Head of caudate nucleus (tissue), 42 donors: ENCODE measurements at regions not wholly inside any gene's neighbourhood (a gene's known extent, or its start where the extent isn't known, plus 50 kb on each side); places are given as distances from the start of the nearest gene placed in this dataset.
"Not testable (repeated sequence)": the region's sequence is repeated elsewhere in the genome, so short reads cannot be mapped to it uniquely, and the experiment has no call there.

Experiments used
- DNase-seq, 42 donors: peaks; one replicate each; pipeline versions ENCODE4 v3.0.0 to v3.0.0-alpha.2; 2020 to 2021; ENCODE audit warnings: mixed read lengths in 7 of 42
- intact Hi-C: fragments of 100-400 bp; cut with DNase I; formaldehyde crosslinking; loops from one replicate; pipeline ENCODE4 v1.15.0; 2022

DNA sequence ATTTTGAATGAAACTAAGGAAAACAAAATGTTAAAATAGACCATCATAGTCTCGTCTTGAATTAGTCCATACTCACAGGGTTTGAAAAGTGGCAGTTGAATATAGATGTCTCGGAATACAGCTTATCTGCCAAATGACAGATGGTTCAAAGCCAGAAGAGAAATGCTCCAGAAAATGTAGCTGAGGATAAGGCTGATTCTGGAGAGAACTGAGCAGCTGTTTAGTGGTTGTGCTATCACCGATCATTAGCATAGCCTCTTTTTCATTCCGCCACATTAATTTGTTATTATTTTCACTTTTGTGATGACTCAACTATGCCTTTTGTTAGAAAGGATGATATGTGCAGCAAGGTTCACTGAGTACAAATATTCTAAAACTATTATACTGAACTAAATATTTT is 390.2 kb upstream of the MAN1A1 start:
- no peak for DNase-seq
- intact Hi-C loops, result no loop called here

DNA sequence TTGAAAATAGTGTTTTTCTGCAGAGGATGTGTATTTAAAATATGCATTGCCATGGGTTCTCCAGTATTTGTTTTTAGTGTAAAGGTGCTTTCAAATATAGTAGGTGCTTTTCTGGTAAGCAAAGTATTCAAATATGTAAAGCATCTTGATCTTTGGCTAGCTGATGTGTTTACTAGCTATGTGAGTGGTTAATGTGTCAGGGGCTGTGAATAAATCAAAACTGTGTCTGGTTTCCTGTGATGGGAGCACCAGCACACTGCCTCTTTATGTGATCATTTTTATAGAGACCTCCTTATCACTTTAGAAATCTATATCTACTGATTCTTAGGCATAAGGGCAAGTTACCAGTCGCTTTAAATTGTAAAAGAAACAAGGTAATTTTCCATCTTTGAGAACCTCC is 388.9 kb upstream of the MAN1A1 start:
- intact Hi-C loops, result no loop called here
- DNase-seq, result no peak

DNA sequence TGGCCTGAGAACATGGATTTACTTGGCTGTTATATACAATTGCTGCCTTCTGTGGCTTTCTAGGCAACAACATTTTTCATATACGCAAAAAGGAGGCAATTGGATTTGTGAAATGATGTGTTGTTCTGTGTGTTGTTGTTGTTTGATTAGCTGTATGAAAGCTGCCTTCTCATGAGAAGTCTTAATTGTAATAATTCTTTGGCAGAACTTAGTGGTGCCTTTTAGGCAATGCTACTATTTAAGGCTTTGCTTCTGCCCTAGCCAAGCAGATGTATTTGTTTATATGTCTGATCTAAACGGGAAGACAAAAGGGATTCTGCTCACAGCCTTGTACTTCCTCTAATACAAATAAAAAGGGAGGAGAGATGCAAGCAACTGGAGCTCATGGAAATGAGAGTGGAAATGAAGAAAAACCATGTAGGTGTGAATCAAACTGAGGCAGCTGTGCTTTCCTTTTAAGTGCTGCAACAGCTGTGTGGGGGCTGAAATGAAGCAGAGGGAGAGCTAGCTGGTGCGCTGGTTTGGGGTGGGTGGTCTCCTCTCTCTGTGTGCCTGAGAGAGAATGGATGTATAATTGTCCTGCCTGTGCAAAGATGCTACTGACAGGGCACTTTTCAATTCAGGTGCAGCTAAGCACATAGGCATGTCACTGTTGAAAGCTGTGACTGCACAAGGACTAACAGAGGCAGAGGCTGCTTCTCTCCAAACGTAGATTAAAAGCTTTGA is 386.9 kb upstream of the MAN1A1 start:
- intact Hi-C loops, result no loop called here
- peak in 21 of 42 donors; percentile 3 to 53 (median 25) for DNase-seq

DNA sequence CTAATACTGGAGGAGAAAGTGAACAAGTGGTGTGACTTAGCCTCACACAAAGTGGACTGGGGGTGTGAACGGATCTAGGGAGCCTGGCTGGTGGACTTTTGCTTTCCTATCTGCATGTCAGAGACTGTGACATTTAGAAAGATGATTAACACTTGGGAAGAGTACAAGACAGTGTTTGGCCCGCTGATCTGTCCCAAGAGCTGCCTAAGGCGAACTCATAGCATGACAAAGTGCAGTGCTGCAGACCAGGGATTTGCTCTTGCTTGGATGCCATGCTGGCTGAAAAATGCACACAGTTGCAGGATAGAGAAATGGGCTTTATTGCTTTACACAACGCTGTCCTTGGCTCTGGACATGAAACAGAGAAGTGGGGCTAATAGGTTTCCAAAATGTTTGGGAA is 386.0 kb upstream of the MAN1A1 start:
- intact Hi-C loops, result no loop called here
- no peak for DNase-seq

DNA sequence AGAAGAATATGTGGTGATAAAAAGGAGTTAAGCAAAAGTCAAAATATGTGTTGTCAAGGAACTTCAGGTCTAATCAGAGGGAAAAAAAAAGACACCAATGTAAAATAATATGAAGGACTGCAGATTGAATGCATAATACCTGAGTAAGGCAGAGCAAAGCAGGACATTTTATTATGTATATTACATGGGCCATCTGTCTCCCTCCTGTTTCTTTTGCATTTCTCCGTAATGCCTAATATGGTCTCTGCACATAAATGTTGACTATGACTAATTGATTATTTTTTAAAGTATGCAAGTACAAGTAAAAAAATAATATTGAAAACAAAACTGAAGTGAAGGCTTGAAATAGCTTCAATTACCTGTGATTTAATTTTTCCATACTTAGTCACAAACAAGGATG is 384.7 kb upstream of the MAN1A1 start:
- DNase-seq, result no peak
- intact Hi-C loops, result no loop called here

DNA sequence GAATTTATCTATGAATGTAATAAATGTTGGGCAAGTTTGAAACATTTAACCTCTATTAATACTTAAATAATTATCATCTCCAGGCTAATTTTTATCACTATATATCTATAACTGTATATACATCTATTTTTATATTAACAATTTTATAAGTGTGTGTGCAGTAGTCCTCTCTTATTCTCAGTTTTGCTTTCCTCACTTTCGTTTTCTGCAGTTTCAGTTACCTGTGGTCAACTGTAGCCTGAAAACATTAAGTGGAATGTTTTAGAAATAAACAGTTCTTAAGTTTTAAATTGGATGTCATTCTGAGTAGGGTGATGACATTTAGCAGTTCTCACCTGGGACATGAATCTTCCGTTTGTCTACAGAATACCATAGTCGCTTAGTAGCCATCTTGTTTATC is 379.4 kb upstream of the MAN1A1 start:
- no peak for DNase-seq
- intact Hi-C loops, result no loop called here

DNA sequence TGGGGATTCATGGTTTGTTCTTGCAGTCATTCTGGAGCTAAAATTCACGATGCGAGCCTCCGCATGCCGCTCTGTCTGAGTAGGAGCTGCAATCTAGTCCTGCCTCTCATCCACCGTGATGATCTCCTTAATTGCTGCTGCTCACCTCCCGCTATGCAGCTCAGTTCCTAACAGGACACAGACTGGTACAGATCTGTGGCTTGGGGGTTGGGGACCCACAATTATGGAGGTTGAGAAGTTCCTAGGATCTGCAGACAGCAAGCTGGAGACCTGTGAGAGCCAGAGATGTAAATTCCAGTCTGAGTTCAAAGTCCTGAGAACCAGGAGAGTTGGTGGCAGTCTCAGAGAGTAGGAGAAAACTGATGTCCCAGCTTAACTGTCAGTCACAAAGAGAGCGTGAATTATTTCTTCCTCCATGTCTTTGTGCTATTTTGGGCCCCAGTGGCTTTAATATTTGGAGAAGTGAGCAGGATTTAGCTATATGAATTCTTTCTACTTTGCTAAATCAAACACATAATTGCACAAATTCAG is 378.7 kb upstream of the MAN1A1 start:
- intact Hi-C loops, result no loop called here
- DNase-seq, result peak in 1 of 42 donors; percentile 2

DNA sequence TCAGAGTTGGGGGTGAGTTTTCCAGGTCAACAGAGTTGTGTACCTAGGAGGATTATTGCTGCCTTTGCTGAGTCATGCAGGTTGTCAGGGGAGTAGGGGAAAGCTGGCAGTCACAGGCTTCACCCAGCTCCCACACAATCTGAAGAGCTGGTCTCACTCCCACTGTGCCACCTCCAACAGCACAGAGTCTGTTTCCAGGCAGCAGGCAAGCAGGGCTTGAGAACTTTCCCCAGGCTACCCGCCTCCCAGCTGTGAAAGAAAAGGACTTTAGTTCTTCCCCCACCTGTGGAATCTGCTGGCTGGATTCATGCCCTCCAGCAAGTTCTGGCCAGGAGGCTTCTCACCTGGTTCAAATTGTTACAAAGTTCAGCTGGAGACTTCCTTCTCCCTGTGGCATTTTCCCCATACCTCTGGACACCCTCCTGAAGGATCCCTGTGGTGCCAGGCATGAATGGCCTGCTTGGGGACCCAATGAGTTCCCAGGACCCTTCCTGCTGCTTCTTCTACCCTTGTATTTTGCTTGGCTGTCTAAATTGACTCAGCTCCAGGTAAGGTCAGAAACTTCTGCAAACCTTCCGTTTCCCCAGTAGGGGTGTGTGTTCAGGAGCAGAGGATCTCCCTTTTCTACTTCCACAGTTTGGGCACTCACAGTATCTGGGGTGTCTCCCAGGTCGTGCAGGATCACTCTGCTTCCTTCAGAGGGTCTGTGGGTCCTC is 378.1 kb upstream of the MAN1A1 start:
- peak in 36 of 42 donors; percentile 1 to 86 (median 34) for DNase-seq
- intact Hi-C loops, result no loop called here

DNA sequence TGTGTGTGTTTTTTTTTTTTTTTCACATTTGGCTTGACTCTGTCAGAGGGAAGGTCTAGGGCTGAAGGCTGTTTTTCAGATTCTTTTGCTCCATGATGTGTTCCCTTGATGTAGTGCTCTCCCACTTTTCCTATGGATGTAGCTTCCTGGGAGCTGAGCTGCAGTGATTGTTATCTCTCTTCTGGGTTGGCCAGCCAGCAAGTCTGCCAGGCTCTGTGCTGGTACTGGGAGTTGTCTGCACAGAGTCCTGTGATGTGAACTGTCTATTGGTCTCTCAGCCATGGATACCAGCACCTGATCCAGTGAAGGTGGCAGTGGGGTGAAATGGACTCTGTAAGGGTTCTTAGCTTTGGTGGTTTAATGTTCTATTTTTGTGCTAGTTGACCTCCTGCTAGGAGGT is 377.4 kb upstream of the MAN1A1 start:
- intact Hi-C loops, DNase-seq: not testable (repeated sequence)

DNA sequence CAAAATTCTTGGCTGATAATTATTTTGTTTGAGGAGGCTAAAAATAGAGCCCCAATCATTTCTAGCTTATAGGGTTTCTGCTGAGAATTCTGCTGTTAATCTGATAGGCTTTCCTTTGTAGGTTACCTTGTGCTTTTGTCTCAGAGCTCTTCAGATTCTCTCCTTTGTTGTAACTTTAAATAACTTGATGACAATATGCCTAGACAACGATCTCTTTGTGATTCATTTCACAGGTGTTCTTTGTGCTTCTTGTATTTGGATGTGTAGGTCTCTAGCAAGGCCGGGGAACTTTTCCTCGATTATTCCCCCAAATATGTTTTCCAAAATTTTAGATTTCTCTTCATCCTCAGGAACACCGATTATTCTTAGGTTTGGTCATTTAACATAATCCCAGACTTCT is 376.5 kb upstream of the MAN1A1 start:
- intact Hi-C loops, result no loop called here
- no peak for DNase-seq

DNA sequence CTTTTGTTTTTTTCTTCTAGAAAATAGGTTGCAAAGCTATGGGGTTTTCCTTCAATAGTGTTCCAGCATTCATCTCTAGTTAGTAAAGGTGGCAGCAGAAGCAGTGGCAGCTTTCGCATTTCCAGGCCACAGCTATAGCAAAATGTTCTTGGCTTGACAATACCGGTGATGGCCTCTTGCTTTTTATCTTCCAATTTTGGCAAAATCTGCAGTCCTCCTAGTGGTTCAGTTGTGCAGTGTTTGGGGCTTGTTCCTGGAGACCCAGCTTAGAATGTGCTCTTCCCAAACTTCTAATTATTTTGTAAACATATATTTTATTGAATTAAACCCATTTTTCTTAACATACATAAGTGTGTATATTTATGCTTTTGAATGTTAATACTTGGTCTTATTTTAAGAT is 370.6 kb upstream of the MAN1A1 start:
- no peak for DNase-seq
- intact Hi-C loops, result no loop called here

DNA sequence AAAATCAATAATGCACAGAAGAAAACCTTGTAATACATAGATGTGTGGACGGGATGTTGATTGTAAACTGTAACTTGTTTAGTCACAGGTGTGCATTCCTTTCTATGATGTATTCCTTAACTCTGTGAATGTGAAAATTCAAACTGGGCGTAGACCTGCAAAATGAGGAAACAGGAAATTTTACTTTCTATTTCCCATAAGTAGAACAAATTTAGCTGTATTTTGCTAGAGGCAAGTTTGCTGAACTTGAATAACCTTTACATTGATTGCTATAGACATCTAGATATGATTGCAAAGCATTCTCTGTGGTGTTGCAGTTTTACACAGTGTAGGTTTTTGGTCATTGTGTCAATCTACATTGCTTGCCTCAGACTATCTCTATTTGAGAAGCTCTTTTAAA is 368.4 kb upstream of the MAN1A1 start:
- DNase-seq, result no peak
- intact Hi-C loops, result no loop called here

DNA sequence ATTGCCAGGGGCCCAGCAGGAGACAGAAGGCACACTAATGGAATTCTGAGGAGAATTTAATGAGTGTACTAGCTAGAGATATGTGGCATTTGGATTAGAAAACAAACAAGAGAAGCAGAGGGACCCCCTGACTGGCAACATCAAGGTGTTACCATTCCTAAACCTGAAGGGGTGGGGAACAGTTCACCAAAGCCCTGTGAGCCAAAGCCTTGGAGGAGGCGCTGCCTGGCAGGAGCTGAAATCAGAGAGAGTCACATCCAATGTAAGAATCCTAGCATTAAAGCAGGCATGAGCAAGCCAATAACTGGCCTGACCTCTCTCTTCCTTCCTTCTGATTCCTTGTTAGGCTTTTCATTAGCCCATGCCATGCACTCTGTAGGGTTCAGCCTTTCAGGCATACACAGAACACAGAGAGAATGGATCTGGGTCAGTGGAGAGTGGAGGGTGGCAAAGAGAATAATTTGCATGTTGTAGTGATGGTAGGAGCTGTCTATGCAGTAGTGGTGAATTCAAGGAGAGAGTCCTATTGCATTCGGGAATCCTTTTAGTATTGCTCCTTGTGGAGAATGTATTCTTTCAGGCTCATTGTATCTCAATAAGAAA is 367.2 kb upstream of the MAN1A1 start:
- intact Hi-C loops, result no loop called here
- DNase-seq, result no peak

DNA sequence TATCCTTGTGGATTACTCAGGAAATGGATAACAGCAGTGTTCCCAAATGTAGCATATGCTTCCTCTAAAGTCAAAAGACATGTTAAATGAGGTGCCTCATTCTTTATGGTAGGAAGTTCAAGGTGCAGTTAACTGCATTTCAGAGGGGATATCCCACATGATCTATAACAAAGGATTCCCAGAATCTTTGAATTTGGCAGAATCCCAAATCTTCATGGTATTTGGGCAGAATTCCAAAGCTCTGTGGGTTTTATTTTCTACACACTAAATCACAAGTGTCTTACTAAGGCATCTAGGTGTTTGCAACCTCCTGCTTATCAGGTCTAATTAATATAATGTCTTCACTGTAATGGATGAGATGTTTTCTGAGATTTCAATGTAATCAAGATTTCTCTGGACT is 364.3 kb upstream of the MAN1A1 start:
- DNase-seq, result no peak
- intact Hi-C loops, result no loop called here

DNA sequence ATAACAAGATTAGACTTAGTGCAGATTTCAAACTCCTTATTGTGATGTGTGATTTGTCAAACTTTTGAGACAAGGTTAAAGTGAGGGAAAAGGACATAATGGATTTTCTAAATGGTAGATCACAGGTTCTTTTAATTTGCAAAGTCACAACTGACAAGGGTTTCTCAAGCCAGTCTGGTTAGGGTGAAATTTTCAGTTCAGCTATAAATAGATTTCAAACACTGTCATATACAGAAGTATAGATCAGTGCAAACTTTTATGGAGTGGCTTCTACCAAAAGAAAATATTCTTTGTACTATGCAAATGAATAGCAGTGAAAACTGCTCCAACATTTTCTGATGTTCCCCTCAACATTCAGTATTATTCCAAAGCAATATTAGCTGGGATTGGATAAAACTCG is 337.1 kb upstream of the MAN1A1 start:
- intact Hi-C loops, result no loop called here
- no peak for DNase-seq

DNA sequence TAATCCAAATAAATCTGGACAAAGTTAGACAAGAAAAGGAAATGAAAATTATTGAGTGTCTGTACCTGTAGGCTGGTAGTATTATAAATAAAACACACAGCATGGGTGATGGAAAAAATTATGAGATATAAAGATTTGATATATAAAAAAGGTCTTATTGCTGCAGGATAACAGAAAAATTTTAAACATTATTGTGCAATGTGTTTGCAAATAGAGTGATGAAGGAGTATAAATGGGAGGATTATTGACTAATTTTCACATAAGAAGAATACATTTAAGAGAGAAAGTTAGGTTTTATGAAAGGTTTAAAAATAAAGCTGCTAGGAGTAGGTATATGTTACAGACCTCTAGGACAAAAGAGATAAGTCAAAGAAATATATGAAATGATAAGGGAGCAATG is 336.7 kb upstream of the MAN1A1 start:
- intact Hi-C loops, result no loop called here

DNA sequence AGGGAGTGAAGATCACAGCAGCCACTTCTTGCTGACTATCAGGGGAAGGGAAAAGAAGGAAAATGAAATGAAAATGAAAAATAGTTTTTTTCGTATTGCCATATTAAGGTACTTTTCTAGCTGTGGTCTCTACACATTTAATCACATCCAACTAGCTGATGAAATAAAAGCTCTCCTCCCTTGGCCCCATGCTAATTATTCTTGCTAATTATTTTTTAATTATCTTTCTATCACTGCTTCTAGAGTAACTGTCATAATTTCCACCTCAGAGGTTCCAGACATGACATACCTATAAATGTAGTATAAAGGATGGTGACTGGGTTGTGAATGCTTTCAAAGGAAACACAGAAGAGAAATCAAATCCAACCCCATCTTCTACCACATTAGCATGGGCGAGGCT is 334.1 kb upstream of the MAN1A1 start:
- intact Hi-C loops, result no loop called here
- DNase-seq, result no peak

More for the DNA sequence above, 336.7 kb upstream of the MAN1A1 start:
- DNase-seq, result no peak

DNA sequence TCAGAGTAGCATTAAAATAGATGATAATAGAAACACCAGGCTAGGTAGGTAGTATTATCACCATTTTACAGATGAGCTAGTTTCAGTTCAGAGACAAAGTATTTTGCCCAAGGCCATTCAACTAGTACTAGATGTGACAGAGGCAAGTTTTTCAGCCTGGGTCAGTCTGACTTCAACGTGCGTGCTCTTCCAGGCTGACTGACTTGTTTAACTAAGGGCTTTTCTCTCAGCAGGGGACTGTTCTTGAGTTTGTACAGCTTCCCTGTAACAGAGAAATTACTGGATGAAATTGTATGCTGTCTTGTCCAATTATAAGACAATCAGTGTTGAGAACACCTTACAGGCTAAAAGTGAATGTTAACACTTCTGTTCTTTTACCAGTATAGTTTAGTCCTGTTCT is 333.5 kb upstream of the MAN1A1 start:
- intact Hi-C loops, result no loop called here
- DNase-seq, result no peak

DNA sequence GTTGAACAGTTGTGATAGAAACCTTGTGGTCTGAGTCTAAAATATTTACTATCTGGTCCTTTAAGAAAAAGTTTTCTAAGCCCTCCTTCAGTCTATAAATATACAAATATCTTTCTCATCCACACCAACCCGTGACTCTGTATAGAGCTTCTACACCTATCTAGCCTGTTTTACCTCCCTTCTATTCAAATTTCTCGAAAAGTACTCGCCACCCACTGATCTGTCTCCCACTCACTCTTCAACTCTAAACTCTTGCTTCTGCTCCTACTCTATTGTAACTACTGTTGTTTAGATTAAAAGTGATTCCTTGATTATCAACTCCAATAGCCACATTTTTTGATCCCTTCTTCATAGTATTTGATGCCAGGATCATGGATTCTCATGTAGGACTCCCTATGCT is 329.4 kb upstream of the MAN1A1 start:
- peak in 15 of 42 donors; percentile 1 to 69 (median 19) for DNase-seq

DNA sequence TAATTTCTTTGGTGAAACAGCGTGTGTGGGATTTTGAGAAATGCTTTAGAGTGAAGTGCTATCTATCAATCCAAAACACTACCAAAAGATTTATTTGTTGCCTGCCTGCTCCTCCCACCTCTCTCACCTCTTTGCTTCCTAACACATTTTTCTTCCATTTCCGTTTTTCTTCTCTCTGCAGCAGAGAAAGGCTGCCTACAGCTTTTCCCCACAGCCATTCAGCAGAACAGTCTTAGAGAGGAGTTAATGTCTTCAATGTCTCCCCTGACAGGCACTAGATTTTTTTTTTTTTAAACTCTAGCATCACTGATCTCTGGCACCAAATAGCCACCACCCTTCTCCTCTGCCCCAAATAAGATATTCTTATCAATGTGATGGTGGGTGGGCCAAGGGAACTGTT is 327.8 kb upstream of the MAN1A1 start:
- no peak for DNase-seq
- intact Hi-C loops, result no loop called here

More for the DNA sequence above, 329.4 kb upstream of the MAN1A1 start:
- intact Hi-C loops, result no loop called here
